Thymus (tissue), 11 donors: ENCODE measurements at regions not wholly inside any gene's neighbourhood (a gene's known extent, or its start where the extent isn't known, plus 50 kb on each side); places are given as distances from the start of the nearest gene placed in this dataset.

Experiments used
- DNase-seq, 9 donors: peaks; one replicate each; pipeline ENCODE4 v3.0.0-alpha.2; 2013; ENCODE audit warnings: low spot score in 9 of 9, low read depth in 6 of 9, missing footprints in 1 of 9
- H3K27ac ChIP-seq, 2 donors: one replicate each; pipeline ENCODE4 v1.5.1; 2013; ENCODE audit warnings: control low read depth in 1 of 2, low read depth in 1 of 2, low read length in 1 of 2, mild to moderate bottlenecking in 1 of 2, moderate library complexity in 1 of 2
- H3K27me3 ChIP-seq, 2 donors: one replicate each; pipeline ENCODE4 v1.5.1; 2013; ENCODE audit warnings: low read length in 1 of 2; ENCODE audit not compliant: control insufficient read depth in 2 of 2, insufficient read depth in 1 of 2
- H3K36me3 ChIP-seq, 2 donors: one replicate each; pipeline ENCODE4 v1.5.1; 2013; ENCODE audit warnings: low read length in 1 of 2, mild to moderate bottlenecking in 1 of 2, moderate library complexity in 1 of 2; ENCODE audit not compliant: control insufficient read depth in 2 of 2, insufficient read depth in 2 of 2
- H3K4me1 ChIP-seq, 2 donors: one replicate each; pipeline ENCODE4 v1.5.1; 2013; ENCODE audit warnings: low read length in 2 of 2; ENCODE audit not compliant: control insufficient read depth in 2 of 2, insufficient read depth in 2 of 2
- H3K4me3 ChIP-seq, 2 donors: one replicate each; pipeline ENCODE4 v1.5.1; 2013; ENCODE audit warnings: low read length in 2 of 2, control low read depth in 1 of 2, mild to moderate bottlenecking in 1 of 2
- H3K9me3 ChIP-seq, 2 donors: one replicate each; pipeline ENCODE4 v1.5.1; 2013; ENCODE audit warnings: low read length in 1 of 2, mild to moderate bottlenecking in 1 of 2; ENCODE audit not compliant: control insufficient read depth in 2 of 2, insufficient read depth in 1 of 2
- WGBS: extraction: QIAGEN DNeasy Blood & Tissue Kit; methylation state at CpG from one replicate; pipeline ENCODE4 v1.1.7; 2013; 5-methylcytosine and 5-hydroxymethylcytosine counted together
- donor health status: healthy.

DNA sequence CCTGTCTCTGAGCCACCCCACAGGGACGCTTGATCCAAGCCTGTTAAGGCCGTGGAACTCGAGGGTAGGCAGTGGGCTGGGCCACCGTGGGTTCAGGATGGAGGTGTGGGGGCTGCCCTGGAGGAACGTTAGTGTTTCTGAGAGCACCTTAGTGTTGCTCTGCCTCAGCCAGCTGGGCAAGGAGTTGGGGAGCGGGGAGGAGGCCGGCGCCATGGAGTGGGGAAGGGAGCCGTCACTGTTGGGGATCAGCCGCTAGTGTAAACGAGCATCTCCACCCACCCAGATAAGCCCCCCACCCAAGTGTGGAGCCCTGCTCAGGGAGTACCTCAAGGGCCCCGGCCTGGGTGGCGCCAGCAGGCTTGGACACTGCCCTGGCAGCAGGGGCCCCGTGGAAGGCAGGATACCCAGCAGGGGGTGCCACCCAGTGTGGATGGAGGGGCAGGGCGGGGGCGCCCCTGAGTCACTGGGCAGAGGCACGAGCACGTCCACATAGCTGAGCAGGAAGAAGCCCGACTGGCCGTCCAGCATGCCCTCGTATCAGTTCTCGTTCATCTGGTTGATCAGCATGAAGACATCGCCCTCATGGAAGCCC lies 98.6 kb downstream of the KPNA2 start:
- 97% methylated on average over 23 of the region's 23 CpGs for WGBS
- DNase-seq: no peak
- H3K4me3 ChIP-seq: no peak overlapping the region
- H3K4me1 ChIP-seq: no peaks in the 10 kb centered on the region
- H3K27me3 ChIP-seq: no peaks in the 10 kb centered on the region
- H3K36me3 ChIP-seq: peaks cover 7 to 9% of the 10 kb centered on the region in 2 donors
- no peaks in the 10 kb centered on the region for H3K9me3 ChIP-seq
- H3K27ac ChIP-seq: no peak overlapping the region

DNA sequence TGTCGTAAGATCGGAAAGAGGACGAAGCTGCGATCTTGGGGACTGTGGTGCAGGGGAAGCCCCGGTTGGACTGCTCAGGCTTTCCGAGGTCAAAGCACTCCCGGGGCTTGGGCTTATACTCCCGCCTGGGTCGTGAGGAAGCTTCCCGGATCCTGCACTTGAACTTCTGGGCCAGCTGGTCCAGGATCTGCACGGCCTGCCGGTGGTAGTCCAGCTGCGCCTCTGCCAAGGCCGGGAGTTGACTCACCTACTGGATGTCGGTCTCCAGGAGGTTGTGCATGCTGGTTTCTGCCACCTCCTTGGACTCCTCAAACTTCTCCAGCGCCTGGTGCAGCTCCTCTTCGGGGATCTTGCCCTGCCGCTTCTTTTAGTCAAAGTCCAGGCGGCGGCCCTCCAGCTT lies 99.2 kb downstream of the KPNA2 start:
- H3K36me3 ChIP-seq: peaks cover 7 to 9% of the 10 kb centered on the region in 2 donors
- H3K27ac ChIP-seq: no peak overlapping the region
- no peaks in the 10 kb centered on the region for H3K27me3 ChIP-seq
- no peaks in the 10 kb centered on the region for H3K4me1 ChIP-seq
- H3K4me3 ChIP-seq: no peak overlapping the region
- no peak for DNase-seq
- 97% methylated on average over 20 of the region's 20 CpGs for WGBS
- H3K9me3 ChIP-seq: no peaks in the 10 kb centered on the region

GRCh38 chr17:68135141-68135887 lies 99.8 kb downstream of the KPNA2 start:
- no peak overlapping the region for H3K4me3 ChIP-seq
- H3K9me3 ChIP-seq: no peaks in the 10 kb centered on the region
- no peaks in the 10 kb centered on the region for H3K4me1 ChIP-seq
- no peak for DNase-seq
- peaks cover 7 to 9% of the 10 kb centered on the region in 2 donors for H3K36me3 ChIP-seq
- H3K27ac ChIP-seq: no peak overlapping the region
- H3K27me3 ChIP-seq: no peaks in the 10 kb centered on the region
- 98% methylated on average over 40 of the region's 40 CpGs for WGBS

GRCh38 chr17:68141050-68141449 lies 105.5 kb downstream of the KPNA2 start:
- Histone ChIP-seq H3K27me3 (no peaks in the 10 kb centered on the region), H3K9me3 (no peaks in the 10 kb centered on the region), H3K36me3 (no peaks in the 10 kb centered on the region), H3K4me1 (no peaks in the 10 kb centered on the region), H3K27ac (no peak overlapping the region), H3K4me3 (no peak overlapping the region)
- 97% methylated on average over 3 of the region's 3 CpGs for WGBS
- no peak for DNase-seq

DNA sequence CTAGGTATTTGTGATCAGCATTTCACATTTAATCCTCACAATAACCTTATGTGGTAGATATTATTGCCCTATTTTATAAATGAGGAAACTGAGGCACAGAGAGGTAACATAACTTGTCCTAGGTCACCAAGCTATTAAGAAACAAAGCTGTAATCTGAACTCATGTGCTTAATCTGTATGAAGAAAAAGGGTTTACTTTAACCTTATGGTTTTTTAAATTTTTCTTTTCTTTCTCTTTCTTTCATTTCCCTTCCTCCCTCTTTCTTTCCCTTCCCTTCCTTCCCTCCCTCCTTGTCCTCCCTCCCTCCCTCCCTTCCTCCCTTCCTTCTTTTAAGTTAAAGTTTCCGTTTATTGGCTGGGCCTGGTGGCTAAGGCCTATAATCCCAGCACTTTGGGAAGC lies 105.2 kb upstream of the AMZ2 start:
- no peak overlapping the region for H3K27ac ChIP-seq
- H3K4me3 ChIP-seq: no peak overlapping the region
- WGBS: 97% methylated on average over 1 of the region's 1 CpG
- DNase-seq: no peak
- H3K9me3 ChIP-seq: no peaks in the 10 kb centered on the region
- H3K4me1 ChIP-seq: no peaks in the 10 kb centered on the region
- no peaks in the 10 kb centered on the region for H3K36me3 ChIP-seq
- H3K27me3 ChIP-seq: no peaks in the 10 kb centered on the region

GRCh38 chr17:68143425-68143824 lies 104.4 kb upstream of the AMZ2 start:
- H3K27ac ChIP-seq: no peak overlapping the region
- no peaks in the 10 kb centered on the region for H3K9me3 ChIP-seq
- H3K27me3 ChIP-seq: no peaks in the 10 kb centered on the region
- H3K4me3 ChIP-seq: no peak overlapping the region
- peak in 1 of 9 donors; percentile 12 for DNase-seq
- WGBS: 83% methylated on average over 2 of the region's 2 CpGs
- H3K36me3 ChIP-seq: no peaks in the 10 kb centered on the region
- no peaks in the 10 kb centered on the region for H3K4me1 ChIP-seq

DNA sequence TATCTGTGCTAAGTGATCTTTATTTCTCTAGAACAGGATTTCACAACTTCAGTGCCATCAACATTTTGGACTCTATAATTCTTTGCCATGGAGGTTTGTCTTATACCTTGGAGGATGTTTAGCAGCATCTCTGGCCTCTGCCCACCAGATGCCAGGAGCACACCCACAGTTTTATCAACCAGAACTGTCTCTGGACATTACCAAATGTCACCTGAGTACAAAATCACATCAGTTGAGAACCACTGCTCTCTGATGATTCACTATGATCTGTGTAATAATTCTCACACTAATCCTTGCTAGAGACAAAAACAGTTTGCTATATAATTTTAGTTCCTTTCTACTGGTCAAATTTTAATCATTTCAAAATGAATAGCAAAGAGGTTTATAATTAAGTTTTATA lies 102.8 kb upstream of the AMZ2 start:
- DNase-seq: no peak
- Histone ChIP-seq H3K36me3 (no peaks in the 10 kb centered on the region), H3K27ac (no peak overlapping the region), H3K27me3 (no peaks in the 10 kb centered on the region), H3K4me3 (no peak overlapping the region), H3K9me3 (no peaks in the 10 kb centered on the region), H3K4me1 (no peaks in the 10 kb centered on the region)

GRCh38 chr17:68148936-68149335 lies 98.9 kb upstream of the AMZ2 start:
- H3K4me1 ChIP-seq: no peaks in the 10 kb centered on the region
- no peak overlapping the region for H3K27ac ChIP-seq
- 96% methylated on average over 3 of the region's 3 CpGs for WGBS

GRCh38 chr17:68152161-68152571 lies 95.7 kb upstream of the AMZ2 start:
- no peaks in the 10 kb centered on the region for H3K27me3 ChIP-seq
- H3K4me3 ChIP-seq: no peak overlapping the region
- H3K4me1 ChIP-seq: no peaks in the 10 kb centered on the region
- 96% methylated on average over 18 of the region's 18 CpGs for WGBS
- no peaks in the 10 kb centered on the region for H3K9me3 ChIP-seq
- no peak for DNase-seq
- H3K27ac ChIP-seq: no peak overlapping the region
- no peaks in the 10 kb centered on the region for H3K36me3 ChIP-seq

More at GRCh38 chr17:68148936-68149335, 98.9 kb upstream of the AMZ2 start:
- no peak for DNase-seq
- Histone ChIP-seq H3K27me3 (no peaks in the 10 kb centered on the region), H3K36me3 (no peaks in the 10 kb centered on the region), H3K9me3 (no peaks in the 10 kb centered on the region), H3K4me3 (no peak overlapping the region)
